ENCODE measurements at regions not wholly inside any gene's neighbourhood (a gene's known extent, or its start where the extent isn't known, plus 50 kb on each side); places are given as distances from the start of the nearest gene placed in this dataset.

DNA sequence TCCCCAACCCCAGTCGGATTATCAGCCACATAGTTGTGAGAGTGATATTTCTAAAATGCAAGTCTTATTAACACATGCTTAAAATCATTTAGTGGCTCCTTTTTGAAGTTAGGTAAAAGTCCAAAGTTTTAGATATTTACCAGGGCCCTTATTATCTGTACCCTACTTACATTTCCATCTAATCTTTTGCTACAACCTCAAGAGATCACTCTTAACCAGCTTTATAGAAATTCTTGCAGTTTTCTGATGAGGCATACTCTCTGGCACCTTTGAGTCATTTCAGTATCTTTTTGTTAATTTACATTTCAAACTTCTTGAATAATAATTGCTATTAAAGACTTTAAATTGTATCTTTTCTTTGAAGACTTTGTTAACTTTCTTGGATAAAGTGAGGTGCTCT, 453.3 kb downstream of the RFPL4B start:
- DNase-seq (ENCODE audit: low spot score): no peak

DNA sequence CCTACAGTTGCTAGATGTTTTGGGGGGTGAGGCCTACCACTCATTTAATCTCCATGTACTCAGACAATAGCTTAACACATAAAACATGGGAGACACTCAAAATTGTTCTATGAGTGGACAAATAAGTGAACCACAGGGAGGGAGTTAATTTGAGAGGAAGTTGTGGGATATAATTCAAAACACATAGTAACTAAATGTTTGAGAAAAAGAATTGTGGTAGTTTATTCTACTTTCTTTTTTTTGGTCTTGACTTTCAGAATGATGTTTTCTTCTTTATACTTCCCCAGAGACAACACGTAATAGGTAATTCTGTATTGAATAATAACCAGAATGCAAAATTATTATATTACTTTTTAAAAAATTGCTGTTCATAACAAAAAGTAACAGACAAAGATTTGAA, 453.8 kb downstream of the RFPL4B start:
- no peak for DNase-seq (ENCODE audit: low spot score)

DNA sequence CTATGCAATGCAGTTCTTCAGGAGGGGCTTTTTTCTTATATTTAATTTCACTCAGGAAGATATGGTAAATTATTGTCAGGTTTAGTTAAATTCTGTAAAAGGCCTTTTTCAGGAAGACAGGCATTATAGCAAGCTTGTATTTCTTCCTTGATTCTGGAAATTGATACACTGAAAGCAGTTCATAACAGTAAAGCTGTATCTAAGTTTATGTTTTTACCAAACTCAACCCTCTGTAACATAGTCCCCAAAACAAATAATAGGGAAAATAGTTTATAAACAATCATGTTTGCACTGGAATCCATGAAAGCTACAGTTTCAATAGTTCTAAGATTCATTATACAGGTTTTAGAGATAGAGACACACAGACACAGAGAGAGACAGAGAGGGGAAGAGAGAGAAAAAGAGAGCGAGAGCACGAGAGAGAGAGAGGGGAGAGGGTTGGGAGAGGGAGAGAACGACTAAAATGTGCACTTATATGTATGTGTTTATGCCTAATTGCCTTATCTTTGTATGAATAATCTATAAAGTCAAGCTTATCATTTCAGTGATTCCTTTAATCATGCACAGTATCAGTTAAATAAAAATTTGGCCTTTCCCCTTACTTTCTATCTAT, 454.4 kb downstream of the RFPL4B start:
- DNase-seq (ENCODE audit: low spot score): no peak

DNA sequence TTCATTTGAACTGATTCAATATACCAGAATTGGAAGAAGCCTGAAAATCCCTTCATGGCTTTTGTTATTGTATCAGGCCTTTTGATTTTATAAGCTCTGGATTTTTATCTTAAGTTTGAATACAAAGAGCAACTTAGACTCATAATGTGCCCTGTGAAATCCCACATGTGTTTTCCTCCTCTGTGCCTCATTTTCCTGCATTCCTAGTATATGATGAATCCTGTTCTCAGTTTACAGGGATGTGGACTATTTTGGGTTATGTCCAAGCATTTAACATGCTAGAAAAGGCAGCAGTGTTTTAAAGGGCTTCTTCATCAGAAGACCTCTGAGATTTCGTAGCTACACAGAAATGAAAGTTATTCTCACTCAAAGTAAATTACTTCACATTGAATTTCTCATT, 455.0 kb downstream of the RFPL4B start:
- DNase-seq (ENCODE audit: low spot score): no peak

DNA sequence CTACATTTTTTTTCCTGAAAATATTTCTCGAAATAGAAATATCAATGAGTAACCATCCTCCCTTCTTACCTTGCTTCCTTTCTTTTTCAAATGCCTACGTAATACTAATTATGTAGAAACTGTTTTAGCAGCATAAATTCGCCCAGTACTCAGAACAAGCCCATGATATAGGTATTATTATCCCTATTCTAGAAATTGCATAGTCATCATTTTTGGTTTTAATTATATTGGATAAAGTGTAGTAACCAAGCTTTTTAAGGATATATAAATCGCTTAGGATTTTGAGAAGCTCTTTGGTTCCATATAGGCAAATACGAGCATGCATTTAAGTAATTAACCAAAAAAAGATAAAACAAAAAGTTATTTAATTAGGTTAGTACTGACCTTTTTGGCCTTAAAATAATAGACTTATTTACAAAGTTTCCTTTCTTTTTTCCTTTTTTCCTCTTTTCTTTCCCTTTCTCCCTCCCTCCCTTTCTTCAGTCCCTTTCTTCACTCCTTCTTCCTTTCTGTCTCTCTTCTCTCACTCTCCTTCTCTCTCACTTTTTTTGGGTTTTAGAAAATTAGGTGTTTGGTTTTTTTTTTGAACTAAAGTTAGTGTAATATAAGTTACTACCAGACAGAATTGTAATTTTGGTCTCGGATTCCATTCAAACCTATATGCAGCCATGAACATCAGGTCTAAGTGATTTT, 457.7 kb downstream of the RFPL4B start:
- no peak for DNase-seq (ENCODE audit: low spot score)

DNA sequence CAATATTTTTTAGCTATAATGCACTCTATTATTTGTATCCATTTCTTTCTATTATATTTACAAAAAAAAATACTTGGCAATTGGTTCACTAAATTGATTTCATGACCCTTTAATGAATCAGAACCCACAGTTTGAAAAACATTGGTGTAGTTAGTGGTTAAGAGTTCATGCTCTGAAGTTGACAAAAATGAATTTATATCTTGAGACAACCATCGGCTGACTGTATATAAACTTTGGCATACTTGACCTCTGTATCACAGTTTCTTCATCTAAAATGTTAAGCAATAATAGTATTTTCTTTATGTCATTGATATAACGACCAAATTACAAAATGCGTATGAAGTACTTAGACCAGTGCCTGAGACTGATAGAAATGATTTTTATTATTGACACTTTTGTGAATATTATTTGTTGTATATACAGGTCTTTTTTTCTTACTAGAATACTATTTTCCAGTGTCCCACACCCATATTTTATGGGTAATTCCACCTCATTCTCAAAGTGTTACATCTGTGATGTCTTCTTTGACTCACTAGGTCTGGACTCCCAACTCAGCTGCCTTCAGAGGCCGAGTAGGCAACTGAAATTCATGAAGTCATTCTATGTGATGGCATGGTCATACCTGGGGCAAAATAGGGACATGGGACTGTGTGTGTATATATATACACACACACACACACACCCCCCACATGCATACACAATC, 459.2 kb downstream of the RFPL4B start:
- DNase-seq (ENCODE audit: low spot score): no peak

DNA sequence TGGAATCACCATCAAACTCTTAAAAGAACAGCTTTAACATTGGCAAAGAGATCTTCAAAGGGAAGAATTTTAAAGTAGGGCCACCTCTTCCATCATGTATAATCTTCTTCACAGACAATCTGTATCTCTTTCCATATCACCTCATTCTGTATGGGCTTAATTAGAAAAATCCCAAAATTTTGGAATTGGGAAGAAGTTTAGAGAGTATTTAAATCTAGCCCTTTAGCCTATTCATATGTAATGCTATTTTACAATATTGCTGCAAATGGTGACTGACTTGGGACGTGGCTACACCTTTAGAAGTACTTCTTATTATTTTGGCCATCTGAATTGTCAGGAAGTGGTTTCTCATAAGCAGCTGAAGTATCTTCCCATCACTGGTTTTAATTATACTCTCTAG, 474.3 kb downstream of the RFPL4B start:
- no peak for DNase-seq (ENCODE audit: low spot score)

DNA sequence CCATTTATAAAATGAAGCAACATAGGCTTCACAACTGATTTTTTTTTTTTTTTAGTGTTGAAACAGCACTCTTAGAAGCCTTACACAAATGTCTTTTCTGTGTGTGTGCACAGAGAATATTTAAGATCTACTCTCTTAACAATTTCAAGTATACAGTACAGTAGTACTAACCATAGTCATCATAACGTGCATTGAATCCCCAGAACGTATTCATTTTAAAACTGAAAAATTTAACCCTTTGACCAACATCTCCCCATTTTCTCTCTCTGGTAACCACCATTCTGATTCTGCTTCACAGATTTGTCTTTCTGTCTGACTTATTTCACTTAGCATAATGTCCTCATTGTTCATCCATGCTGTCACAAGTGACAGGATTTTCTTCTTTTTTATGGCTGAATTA, 475.6 kb downstream of the RFPL4B start:
- DNase-seq (ENCODE audit: low spot score): no peak

DNA sequence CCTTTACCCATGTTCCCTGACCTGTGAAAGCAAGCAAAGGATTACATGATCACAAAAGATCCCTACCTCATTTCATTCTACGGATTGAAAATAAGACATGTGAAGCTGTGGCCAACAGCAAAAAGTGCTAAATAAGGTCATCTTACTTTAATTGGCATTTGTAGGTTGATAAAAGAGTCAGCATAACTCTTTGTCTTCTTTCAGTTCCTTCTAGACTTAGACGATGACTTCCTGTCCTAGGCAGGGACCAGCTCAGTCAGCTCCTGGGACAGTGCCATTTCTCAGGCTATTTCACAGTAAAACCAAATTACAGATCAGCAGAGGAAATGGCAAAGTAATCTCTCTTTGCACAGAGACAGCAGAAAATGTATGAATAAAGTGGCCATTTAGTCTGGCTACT, 480.7 kb downstream of the RFPL4B start:
- DNase-seq (ENCODE audit: low spot score): no peak

DNA sequence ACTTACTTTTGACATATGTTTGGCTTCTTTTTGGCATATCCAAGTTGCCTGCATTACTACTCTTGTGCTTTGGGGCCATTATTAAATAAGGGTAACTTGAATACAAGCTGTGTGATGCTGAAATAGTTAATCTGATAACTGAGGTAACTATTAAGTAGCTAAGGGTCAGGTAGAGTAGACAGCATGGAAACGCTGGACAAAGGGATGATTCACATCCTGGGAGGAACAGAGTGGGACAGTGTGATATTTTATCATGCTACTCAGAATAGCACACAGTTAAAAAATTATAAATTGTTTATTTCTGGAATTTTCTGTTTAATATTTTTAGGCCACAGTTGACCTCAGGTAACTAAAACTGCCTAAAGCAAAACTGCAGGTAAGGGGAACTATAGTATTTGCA, 483.9 kb downstream of the RFPL4B start:
- no peak for DNase-seq (ENCODE audit: low spot score)

DNA sequence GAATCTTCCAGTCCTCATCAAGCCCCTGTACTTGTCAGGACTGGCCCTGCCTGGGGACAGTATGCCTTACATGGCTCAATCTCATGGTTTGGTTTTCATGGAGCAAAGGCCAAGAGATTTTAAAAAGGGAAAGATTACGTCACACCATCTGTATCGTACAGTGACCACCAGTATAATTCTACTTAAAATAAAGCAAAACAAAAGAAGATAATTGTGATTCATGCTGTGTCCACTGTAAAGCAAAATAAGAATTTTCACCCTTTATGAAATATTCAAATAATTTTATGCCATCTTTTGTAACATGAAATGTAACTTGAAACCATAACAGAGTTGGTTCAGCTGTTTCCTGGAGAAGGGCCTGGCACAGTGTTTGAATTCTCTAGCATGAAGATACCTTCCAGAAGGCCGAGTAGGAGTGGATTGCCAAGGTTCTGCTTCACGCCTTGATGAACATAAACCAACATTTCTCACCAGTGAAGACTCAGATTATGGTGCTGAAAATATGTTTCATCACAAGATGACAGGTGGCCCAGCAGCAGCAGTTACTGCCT, 486.5 kb downstream of the RFPL4B start:
- no peak for DNase-seq (ENCODE audit: low spot score)

DNA sequence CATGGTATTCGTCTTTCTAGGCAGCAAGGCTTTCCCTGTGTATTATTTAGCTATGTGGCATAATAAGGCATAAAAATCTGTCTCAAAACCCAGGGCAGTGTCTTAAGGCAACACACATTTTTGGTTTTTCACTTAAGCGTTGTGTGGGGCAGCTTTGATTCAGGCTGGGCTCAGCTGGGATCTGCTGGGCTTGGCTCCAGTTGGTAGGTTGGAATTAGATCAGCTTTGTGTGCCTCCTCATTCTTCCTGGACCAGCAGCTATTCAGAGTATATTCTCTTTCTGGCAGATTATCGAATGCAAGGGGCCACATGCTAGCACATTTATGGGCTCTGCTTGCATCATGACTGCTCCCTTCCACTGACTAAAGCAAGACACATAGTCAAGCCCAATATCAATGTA, 487.9 kb downstream of the RFPL4B start:
- no peak for DNase-seq (ENCODE audit: low spot score)

DNA sequence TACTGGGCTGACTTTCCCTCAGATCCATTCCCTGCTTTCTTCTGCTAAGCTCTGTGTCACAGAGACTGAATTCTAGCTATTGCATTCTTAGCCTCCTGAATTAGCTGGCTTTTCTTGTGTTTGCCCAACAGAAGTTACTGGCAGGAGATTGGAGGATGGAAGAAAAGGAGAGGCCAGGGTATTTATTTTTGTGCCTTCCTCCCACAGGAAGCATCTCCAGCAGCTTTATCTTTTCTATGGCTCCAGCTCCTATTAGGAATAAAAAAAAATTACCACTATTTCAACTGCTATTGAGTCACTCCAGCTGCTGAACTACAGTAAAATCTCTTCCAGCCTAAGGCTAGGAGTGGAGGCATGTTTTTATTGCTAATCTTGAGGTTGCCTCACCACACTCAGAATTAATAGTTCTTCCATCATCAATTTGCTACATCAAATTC, 492.4 kb downstream of the RFPL4B start:
- no peak for DNase-seq (ENCODE audit: low spot score)

DNA sequence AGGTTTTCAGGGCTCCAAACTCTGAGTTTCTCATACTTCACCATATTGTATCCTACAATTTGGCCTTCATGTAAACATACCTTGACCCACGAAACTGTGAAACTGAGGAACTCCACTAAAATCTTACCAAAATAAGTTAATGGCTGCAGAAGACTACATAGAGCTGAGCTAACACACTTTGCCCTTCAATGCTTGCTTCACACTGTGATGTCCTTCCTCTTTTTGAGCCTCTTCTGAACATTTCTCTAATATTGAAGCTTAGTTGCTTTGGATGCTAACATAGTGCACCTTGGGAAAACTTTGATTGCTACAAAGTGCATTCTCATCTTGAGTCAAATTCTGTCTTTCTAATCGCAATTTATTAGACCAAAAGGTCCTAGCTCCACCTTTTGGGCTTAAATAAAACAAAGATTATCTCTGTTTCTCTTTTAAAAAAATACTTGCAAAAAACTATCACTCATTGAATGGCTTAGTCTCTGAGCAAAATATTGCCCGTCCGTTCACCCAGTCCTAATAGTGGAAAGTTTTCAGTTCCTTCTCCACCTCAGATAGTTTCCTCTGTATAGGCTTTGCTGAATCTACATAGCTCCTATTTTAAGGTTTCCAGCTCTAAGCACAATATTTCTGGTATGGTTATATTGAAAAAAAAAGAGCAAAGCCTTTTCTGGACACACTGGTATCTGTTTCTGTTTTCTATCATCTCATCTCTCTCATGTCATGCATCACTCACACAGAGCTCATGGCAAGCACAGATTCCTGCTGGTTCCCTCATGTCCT, 494.6 kb downstream of the RFPL4B start:
- no peak for DNase-seq (ENCODE audit: low spot score)

DNA sequence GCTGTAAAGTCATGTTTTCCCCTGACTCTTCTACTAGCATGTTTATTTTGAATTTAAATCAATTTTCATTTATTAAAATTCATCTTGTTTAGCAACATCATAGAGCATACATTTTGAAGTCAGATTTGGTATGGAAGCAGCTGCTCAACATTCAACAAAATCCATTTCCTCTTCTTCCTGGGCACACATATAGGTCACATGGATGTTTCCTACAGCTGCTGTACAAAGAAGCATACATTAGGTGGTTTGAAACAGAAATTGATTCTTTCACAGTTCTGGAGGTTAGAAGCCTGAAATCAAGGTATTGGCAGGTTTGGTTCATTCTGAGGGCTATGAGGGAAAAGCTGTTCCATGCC, 495.2 kb downstream of the RFPL4B start:
- DNase-seq (ENCODE audit: low spot score): no peak

DNA sequence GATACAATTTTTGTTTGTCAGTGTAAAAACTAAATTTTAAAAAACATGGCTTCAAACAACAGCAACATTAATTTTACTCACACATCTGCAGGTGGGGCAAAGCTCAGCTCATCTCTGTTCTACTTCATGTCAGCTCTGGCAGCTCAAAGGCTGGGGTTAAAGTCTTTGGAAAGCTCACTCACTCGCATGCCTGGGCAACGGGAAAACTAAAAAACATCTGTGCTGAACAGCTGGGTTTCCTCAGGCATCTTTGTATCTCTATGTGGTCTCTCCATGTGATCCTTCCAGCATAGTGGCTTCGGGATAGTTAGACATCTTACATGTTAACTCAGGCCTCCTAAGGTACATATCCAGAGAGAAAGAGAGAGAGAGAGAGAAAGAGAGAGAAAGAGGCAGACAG, 499.6 kb downstream of the RFPL4B start:
- no peak for DNase-seq (ENCODE audit: low spot score)

DNA sequence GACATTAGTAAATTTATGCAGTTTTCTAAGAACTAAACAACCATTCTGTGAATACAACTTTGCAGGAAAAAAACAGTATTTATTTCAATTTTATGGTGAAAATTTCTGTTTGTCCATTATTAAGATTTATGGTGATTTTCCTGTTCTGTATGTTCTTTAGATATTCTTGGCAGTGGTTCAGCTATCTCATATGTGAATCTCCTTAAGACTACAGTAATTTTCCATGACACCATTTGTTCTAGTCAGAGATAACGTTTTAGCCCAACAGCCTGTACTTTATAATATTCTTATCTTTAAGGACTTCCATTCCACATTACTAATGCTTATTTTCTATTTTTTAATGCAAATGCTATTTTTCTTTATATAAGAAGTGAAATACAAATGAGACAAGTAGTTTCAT, 504.0 kb downstream of the RFPL4B start:
- no peak for DNase-seq (ENCODE audit: low spot score)

DNA sequence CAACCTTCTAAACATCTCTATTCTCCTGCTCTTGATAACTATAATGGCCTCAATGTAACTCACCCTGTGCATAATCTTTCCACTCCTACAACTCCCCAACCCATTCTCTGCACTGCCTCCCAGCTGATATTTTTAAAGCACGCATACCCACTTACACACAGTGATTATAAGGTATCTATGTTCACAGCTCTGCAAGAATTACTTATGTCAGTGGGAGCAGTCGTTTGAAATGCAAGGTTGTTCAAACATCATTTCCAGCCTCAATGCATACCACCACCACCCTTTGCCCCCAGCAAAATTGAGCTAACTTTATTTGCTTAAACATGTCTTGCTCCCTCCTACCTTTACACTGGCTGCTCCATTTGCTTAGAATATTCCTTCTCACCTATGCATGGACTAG, 506.0 kb downstream of the RFPL4B start:
- DNase-seq (ENCODE audit: low spot score): no peak

DNA sequence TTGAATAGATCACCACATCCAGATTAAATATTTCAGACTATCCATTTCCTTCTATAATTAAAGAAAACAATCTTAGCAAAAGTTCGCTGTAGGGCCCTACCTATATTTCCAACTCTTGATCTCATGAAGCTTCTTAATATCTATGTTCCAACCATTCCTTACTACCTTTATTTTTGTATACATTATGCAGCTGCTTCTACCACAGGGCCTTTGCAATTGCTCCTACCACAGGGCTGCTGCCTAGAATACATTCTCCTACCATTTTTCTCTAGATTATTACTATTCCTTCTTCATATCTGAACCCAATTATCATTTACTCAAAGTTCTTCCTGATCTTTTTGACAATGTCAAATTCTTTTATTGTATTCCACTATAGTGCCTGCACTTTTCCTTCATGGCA, 516.6 kb downstream of the RFPL4B start:
- no peak for DNase-seq (ENCODE audit: low spot score)

DNA sequence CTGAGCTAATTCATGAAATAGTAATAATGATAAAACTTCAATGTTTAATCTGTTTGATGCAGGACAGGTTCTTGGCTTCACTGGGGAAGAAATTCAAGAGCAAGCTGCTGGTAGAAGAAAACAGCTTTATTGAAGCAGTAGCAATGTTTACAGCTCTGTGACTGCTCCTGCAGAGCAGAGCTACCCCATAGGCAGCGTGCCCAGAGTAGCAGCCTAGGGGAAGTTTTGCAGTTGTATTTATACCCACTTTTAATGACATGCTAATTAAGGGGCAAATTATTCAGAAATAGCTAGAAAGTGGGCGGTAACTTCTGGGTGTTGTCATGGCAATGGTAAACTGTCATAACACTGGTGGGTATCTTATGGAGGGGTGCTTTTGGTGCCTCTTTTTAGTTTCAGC, 518.0 kb downstream of the RFPL4B start:
- no peak for DNase-seq (ENCODE audit: low spot score)

DNA sequence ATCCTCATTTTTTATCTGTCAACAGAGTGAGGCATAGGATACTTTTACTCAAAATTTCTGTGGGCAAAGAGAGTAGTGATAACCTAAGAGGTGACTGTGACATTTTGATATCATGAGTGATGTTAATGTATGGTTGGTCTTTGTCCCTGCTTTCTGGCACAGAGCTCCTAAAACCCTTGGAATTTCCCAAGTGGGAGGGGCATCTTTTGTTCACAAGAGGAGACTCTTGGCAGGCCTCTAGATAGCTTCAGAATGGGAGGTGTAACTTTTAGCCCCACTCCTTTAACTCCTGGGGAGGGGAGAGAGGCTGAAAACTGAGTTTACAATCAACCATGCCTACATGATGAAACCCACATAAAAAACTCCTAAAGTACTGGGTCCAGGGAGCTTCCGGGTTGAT, 527.8 kb downstream of the RFPL4B start:
- no peak for DNase-seq (ENCODE audit: low spot score)
